NCI-H526 (cell line): ENCODE measurements at regions not wholly inside any gene's neighbourhood (a gene's known extent, or its start where the extent isn't known, plus 50 kb on each side); places are given as distances from the start of the nearest gene placed in this dataset.
A peak's percentile ranks its signal among the peaks of the same experiment; 100 is the strongest.

Experiments
- DNase-seq, 2 experiments: peaks; one replicate each; lab custom pipeline; 2025; lab: John Stamatoyannopoulos, UW

DNA sequence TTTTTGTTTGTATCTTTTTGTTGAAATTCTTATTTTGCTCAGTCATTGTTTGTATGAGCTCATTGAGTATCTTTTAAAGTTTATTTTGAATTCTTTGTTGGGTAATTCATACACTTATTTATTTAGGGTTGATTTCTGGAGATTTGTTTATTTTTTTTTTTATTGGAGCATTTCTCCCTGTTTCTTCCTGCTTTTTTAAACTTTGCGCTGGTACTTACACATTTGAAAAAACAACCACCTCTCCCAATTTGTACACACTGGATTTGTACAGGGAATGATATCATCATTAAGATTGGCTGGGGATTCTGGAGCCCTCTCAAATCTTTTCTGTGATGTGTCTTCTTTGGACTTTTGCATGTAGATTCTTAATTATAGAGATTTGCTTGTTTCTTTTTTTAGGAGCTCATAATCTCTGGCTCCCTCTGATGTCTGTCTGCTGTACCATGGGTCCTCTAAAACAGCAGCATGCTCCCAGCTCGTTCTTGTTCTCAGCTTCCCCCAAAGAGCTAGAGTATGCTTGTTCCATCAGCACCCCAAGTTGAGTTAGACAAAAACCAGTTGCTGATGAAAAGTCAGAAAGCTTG, 310.7 kb downstream of the DUSP10 start:
- DNase-seq = no peak

- no peak for DNase-seq
Observed at GRCh38 chr1:221431961-221432360, 309.9 kb downstream of the DUSP10 start.

GRCh38 chr1:221435504-221435904, 306.4 kb downstream of the DUSP10 start:
- DNase-seq = peak in 1 of 2 experiments; percentile 30

GRCh38 chr1:221437171-221437570, 304.7 kb downstream of the DUSP10 start:
- no peak for DNase-seq

GRCh38 chr1:221437926-221438325, 304.0 kb downstream of the DUSP10 start:
- no peak for DNase-seq

DNA sequence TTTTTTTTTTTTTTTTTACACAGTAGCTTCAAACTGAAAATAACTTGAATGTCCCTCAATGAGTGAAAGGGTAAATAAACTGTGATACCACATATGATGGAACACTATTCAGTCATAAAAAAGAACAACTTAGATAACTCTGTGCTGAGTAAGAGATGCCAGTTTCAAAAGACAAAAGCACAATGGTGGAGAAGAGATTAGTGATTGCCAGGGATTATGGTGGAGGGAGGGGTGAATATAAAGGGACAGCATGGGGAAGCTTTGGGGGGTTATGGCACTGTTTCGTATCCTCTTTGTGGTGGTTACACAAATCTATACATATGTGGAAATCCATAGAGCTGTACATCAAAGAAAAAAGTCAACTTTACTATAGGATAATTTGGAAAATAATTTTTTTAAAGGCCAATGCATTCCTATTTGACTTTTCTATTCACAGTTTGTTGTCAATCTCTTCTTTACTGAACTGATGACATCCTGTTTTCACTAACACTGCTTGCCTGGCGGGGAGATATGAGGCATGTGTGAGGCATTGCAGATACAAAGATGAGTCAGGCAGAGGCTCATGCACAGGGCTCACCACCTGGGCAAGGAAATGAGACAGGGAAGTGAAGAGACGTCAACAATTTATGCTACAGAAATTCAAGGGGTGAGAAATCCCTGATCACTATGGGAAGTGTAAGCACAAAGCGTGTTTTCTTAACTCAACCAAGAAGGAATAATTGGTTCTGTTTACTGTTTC, 302.7 kb downstream of the DUSP10 start:
- no peak for DNase-seq

GRCh38 chr1:221439747-221440501, 302.0 kb downstream of the DUSP10 start:
- no peak for DNase-seq

- DNase-seq = no peak
Observed at GRCh38 chr1:221440658-221441057, 301.2 kb downstream of the DUSP10 start.

GRCh38 chr1:221442056-221442455, 299.8 kb downstream of the DUSP10 start:
- DNase-seq = no peak

- no peak for DNase-seq
Observed at GRCh38 chr1:221444346-221444745, 297.5 kb downstream of the DUSP10 start.

- DNase-seq = no peak
Observed at GRCh38 chr1:221448585-221449175, 293.2 kb downstream of the DUSP10 start.

GRCh38 chr1:221449194-221449593, 292.7 kb downstream of the DUSP10 start:
- DNase-seq = no peak

DNA sequence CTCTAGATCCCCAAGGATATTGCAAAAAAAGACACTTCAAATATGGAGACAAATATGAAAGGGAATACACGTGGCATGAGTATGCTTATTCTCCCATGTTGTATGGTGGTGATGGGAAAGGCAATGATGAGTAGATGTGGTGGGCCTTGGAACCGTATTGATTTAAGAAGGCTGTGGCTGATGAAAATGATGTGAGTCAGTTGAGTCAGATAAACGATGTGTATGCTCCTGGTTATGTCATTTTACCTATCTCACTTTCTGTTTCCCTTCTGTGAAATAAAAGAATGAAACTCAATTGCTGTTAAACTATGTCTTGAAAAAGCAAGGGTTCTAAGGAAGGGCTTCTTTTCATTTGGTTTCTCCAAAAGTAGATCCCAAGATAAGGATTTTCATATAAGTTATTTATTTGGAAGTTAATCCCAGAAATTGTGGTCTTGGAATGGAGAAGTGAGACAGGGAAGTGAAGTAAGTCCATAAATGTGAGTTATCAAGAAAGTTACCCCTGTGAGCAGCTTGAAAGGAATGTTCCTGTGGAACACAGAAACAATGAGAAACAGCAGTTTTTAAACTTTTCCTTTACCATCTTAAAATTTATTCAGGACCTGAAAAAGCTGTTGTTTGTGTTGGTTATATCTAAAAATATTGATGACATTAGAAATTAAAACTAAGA, 292.0 kb downstream of the DUSP10 start:
- DNase-seq = no peak

- DNase-seq = no peak
Observed at GRCh38 chr1:221451741-221452140, 290.1 kb downstream of the DUSP10 start.

DNA sequence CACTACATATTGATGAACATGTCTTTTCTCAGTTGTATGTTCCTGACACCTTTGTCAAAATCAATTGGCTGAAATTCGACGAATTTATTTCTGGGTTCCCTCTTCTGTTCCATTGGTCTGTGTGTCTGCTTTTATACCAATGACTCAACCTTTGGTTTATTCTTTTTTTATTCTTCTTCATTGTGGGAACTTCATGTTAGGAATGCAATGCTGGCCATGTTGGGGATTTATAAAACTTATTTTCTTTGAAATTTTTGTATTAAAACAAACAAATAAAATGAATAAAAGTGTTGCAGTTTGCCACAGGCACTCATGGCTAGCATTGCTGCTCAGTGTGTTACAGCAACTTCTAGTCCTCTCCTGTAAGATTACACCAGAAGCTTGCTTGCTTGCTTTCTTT, 287.8 kb downstream of the DUSP10 start:
- no peak for DNase-seq

DNA sequence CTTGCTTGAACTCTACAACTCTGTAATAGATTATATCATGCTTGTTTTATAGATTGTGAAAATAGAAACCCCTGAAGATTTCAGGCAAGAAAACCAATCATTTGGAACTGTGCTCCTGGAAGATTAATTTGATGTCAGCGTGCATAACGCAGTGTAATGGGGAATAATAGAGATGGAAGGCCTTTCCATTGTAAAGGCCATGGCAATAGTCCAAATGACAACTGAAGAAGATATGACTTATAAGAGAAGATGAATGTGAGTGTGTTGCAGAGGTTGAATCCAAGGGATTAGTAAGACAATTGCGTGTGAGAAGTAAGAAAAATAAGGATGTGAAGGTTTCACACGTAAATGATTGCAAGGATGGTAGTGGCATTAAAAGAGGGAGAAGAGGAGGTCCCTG, 285.0 kb downstream of the DUSP10 start:
- no peak for DNase-seq

- no peak for DNase-seq
Observed at GRCh38 chr1:221457685-221458446, 284.0 kb downstream of the DUSP10 start.

- no peak for DNase-seq
Observed at GRCh38 chr1:221458447-221459156, 283.3 kb downstream of the DUSP10 start.

DNA sequence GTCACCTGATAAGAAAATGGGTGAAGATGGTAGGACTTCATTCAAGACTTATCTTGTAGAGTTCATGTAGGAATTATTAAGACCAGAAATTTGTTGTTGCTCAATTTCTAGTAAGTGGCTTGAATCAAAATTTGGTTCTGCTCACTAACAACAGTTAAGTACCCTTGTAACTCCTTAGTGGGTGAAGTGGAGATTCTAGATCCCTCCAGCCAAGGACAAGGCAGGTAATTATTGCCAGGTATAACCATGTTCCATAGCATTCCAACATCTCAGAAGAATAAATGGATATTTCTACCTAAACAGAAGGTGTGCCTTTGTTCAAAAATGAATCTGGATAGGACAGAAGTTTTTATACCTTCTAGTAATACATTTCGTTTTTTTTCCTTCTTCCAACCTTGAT, 282.3 kb downstream of the DUSP10 start:
- no peak for DNase-seq

GRCh38 chr1:221462345-221462744, 279.5 kb downstream of the DUSP10 start:
- no peak for DNase-seq

- DNase-seq = no peak
Observed at GRCh38 chr1:221468546-221468945, 273.3 kb downstream of the DUSP10 start.
